ENCODE measurements at regions not wholly inside any gene's neighbourhood (a gene's known extent, or its start where the extent isn't known, plus 50 kb on each side); places are given as distances from the start of the nearest gene placed in this dataset.

- no peak for DNase-seq (ENCODE audit: low read depth in 1 of 2, low spot score in 1 of 2)
- H3K27me3 ChIP-seq (ENCODE audit: insufficient read depth, poor library complexity, severe bottlenecking) = no peaks in the 10 kb centered on the region
- TF ChIP-seq GABPA (IDR thresholded peaks at IDR 0.05; ENCODE audit: low read depth) (no peak), SPI1 (IDR thresholded peaks at IDR 0.05; ENCODE audit: borderline replicate concordance, low read depth) (no peak), CTCF (IDR thresholded peaks at IDR 0.05; ENCODE audit: insufficient read depth, low read length) (no peak), POLR2AphosphoS5 (IDR thresholded peaks at IDR 0.05; ENCODE audit: low read depth) (no peak), REST (IDR thresholded peaks at IDR 0.05; ENCODE audit: insufficient replicate concordance, low read depth) (no peak)
- no peak overlapping the region for H3K27ac ChIP-seq (replicated peaks)
- no peak overlapping the region for H3K4me3 ChIP-seq (replicated peaks; ENCODE audit: insufficient read depth, low read length)
These were observed 99.5 kb upstream of the TUSC7 start for GRCh38 chr3:116610124-116610523.

GRCh38 chr3:116614795-116615362 is 94.7 kb upstream of the TUSC7 start:
- Histone ChIP-seq H3K4me3 (replicated peaks; ENCODE audit: insufficient read depth, low read length) (no peak overlapping the region), H3K27ac (replicated peaks) (no peak overlapping the region), H3K27me3 (ENCODE audit: insufficient read depth, poor library complexity, severe bottlenecking) (no peaks in the 10 kb centered on the region)
- no peak for TF ChIP-seq SPI1 (IDR thresholded peaks at IDR 0.05; ENCODE audit: borderline replicate concordance, low read depth)
- TF ChIP-seq GABPA (IDR thresholded peaks at IDR 0.05; ENCODE audit: low read depth) = no peak
- TF ChIP-seq POLR2AphosphoS5 (IDR thresholded peaks at IDR 0.05; ENCODE audit: low read depth) = no peak
- TF ChIP-seq REST (IDR thresholded peaks at IDR 0.05; ENCODE audit: insufficient replicate concordance, low read depth) = no peak
- TF ChIP-seq CTCF (IDR thresholded peaks at IDR 0.05; ENCODE audit: insufficient read depth, low read length) = no peak
- DNase-seq (ENCODE audit: low read depth in 1 of 2, low spot score in 1 of 2) = no peak

GRCh38 chr3:116618138-116618537 is 91.4 kb upstream of the TUSC7 start:
- DNase-seq (ENCODE audit: low read depth in 1 of 2, low spot score in 1 of 2) = no peak
- Histone ChIP-seq H3K27me3 (ENCODE audit: insufficient read depth, poor library complexity, severe bottlenecking) (no peaks in the 10 kb centered on the region), H3K27ac (replicated peaks) (no peak overlapping the region), H3K4me3 (replicated peaks; ENCODE audit: insufficient read depth, low read length) (no peak overlapping the region)
- TF ChIP-seq SPI1 (IDR thresholded peaks at IDR 0.05; ENCODE audit: borderline replicate concordance, low read depth) (no peak), CTCF (IDR thresholded peaks at IDR 0.05; ENCODE audit: insufficient read depth, low read length) (no peak), GABPA (IDR thresholded peaks at IDR 0.05; ENCODE audit: low read depth) (no peak), POLR2AphosphoS5 (IDR thresholded peaks at IDR 0.05; ENCODE audit: low read depth) (no peak), REST (IDR thresholded peaks at IDR 0.05; ENCODE audit: insufficient replicate concordance, low read depth) (no peak)

Data from HL-60 (cell line).